ENCODE measurements at regions not wholly inside any gene's neighbourhood (a gene's known extent, or its start where the extent isn't known, plus 50 kb on each side); places are given as distances from the start of the nearest gene placed in this dataset.

- CTCF ChIA-PET (ENCODE audit: low intra/inter-chr PET ratio) = no interaction called here
- intact Hi-C loops (cut with micrococcal nuclease) (no loop called here), in situ Hi-C loops (cut with MboI) (no loop called here)
- whole genome bisulfite sequencing (ENCODE audit: insufficient coverage, low coverage, missing lambda C conversion rate) = 0% methylated on average over 1 of the region's 1 CpG
- no peaks in the 10 kb centered on the region for H3K4me1 ChIP-seq (replicated peaks in 1 of 2; ENCODE audit: control insufficient read depth in 2 of 2, insufficient read depth in 2 of 2, low read length in 2 of 2)
- no TSS peak for BruUV-seq (replicated peaks)
- H3K9ac ChIP-seq (ENCODE audit: insufficient read depth in 1 of 2, low read depth in 2 of 2, low read length in 2 of 2) = no peak overlapping the region
- no peaks in the 10 kb centered on the region for H3K9me1 ChIP-seq (ENCODE audit: control insufficient read depth, insufficient read depth, low read length)
- FAIRE-seq (no peak), DNase-seq (ENCODE audit: extremely low read depth in 1 of 4, low spot score in 3 of 4) (no peak), ATAC-seq (no peak)
- H3K27ac ChIP-seq (ENCODE audit: extremely low read depth, low read depth, low read length) = no peak overlapping the region
- H3K79me2 ChIP-seq (ENCODE audit: control insufficient read depth, insufficient read depth, low read length) = no peaks in the 10 kb centered on the region
- no peak overlapping the region for H3K4me2 ChIP-seq (ENCODE audit: insufficient read depth, low read length)
- H3K4me3 ChIP-seq = no peak overlapping the region
- H3K9me3 ChIP-seq (replicated peaks; ENCODE audit: control insufficient read depth, insufficient read depth, low read depth, low read length) = no peaks in the 10 kb centered on the region
- no peaks in the 10 kb centered on the region for H4K20me1 ChIP-seq (replicated peaks; ENCODE audit: control insufficient read depth, insufficient read depth, low read length)
- H3K36me3 ChIP-seq (ENCODE audit: control insufficient read depth, insufficient read depth, low read length) = no peaks in the 10 kb centered on the region
- no peaks in the 10 kb centered on the region for H3K27me3 ChIP-seq (ENCODE audit: control insufficient read depth in 2 of 2, insufficient read depth in 2 of 2, low read length in 2 of 2)
- TF ChIP-seq MLLT1 (IDR thresholded peaks at IDR 0.05) = no peak
- TF ChIP-seq SPI1 (IDR thresholded peaks at IDR 0.05; ENCODE audit: borderline replicate concordance, low read depth, low read length) = peak; percentile 56; the same call in 1 of the 2 replicates
- TF ChIP-seq PKNOX1 (IDR thresholded peaks at IDR 0.05) = 0 out of 2 replicates have a peak, but pooled peaks have one; percentile 24
- POLR2A ChIA-PET = no interaction called here
- no peak overlapping the region for H2AFZ ChIP-seq (ENCODE audit: low read depth, low read length)
Measured at GRCh38 chr2:14828223-14828622, 195.7 kb downstream of the LRATD1 start.

GRCh38 chr2:14828968-14829367 lies 196.5 kb downstream of the LRATD1 start:
- intact Hi-C loops (cut with micrococcal nuclease) (no loop called here), in situ Hi-C loops (cut with MboI) (no loop called here)
- Histone ChIP-seq H3K27me3 (ENCODE audit: control insufficient read depth in 2 of 2, insufficient read depth in 2 of 2, low read length in 2 of 2) (no peaks in the 10 kb centered on the region), H3K36me3 (ENCODE audit: control insufficient read depth, insufficient read depth, low read length) (no peaks in the 10 kb centered on the region), H3K9ac (ENCODE audit: insufficient read depth in 1 of 2, low read depth in 2 of 2, low read length in 2 of 2) (no peak overlapping the region), H3K79me2 (ENCODE audit: control insufficient read depth, insufficient read depth, low read length) (no peaks in the 10 kb centered on the region), H3K4me3 (no peak overlapping the region), H3K4me1 (replicated peaks in 1 of 2; ENCODE audit: control insufficient read depth in 2 of 2, insufficient read depth in 2 of 2, low read length in 2 of 2) (no peaks in the 10 kb centered on the region), H4K20me1 (replicated peaks; ENCODE audit: control insufficient read depth, insufficient read depth, low read length) (no peaks in the 10 kb centered on the region), H3K4me2 (ENCODE audit: insufficient read depth, low read length) (no peak overlapping the region), H2AFZ (ENCODE audit: low read depth, low read length) (no peak overlapping the region), H3K27ac (ENCODE audit: extremely low read depth, low read depth, low read length) (no peak overlapping the region), H3K9me3 (replicated peaks; ENCODE audit: control insufficient read depth, insufficient read depth, low read depth, low read length) (no peaks in the 10 kb centered on the region), H3K9me1 (ENCODE audit: control insufficient read depth, insufficient read depth, low read length) (no peaks in the 10 kb centered on the region)
- POLR2A ChIA-PET = no interaction called here
- CTCF ChIA-PET (ENCODE audit: low intra/inter-chr PET ratio) = no interaction called here
- ATAC-seq (no peak), DNase-seq (ENCODE audit: extremely low read depth in 1 of 4, low spot score in 3 of 4) (no peak), FAIRE-seq (no peak)
- BruUV-seq (replicated peaks) = no TSS peak
- 5% methylated on average over 3 of the region's 3 CpGs for WGBS (ENCODE audit: insufficient coverage, low coverage, missing lambda C conversion rate)
- TF ChIP-seq RAD51 (IDR thresholded peaks at IDR 0.05; ENCODE audit: borderline replicate concordance, low read depth) (no peak), E2F5 (CRISPR knock-in tag; IDR thresholded peaks at IDR 0.05) (no peak), ZNF75A (CRISPR knock-in tag; IDR thresholded peaks at IDR 0.05) (no peak), ZNF507 (tag; conservative IDR thresholded peaks at IDR 0.05) (no peak), ILF3 (IDR thresholded peaks at IDR 0.05; ENCODE audit: borderline replicate concordance) (no peak), TCF3 (CRISPR knock-in tag; IDR thresholded peaks at IDR 0.05) (no peak)

Measured in K562 (cell line).